ENCODE measurements at regions not wholly inside any gene's neighbourhood (a gene's known extent, or its start where the extent isn't known, plus 50 kb on each side); places are given as distances from the start of the nearest gene placed in this dataset.

DNA sequence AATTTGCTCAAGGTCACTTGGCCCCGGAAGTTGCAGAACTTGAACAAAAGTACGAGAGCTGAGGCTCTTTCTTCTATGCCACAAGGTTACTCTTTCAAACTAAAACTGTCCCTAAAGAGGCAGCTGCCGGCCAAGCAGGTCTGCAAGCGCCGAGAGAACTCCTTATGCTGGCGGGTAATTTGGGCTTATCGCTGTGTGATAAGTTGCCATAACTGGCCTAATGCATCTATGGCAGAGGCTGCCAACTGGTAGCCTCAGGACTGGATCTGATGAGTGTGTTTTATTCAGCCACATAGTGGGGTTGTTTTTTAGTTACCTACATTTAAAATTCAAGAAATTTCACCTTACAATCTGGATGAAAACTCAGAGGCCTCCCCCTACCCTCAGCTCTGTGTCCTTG lies 68.1 kb upstream of the SPOCK1 start:
- H3K4me3 ChIP-seq (ENCODE audit: low read length), result no peak overlapping the region
- no peak for DNase-seq (ENCODE audit: low read depth)
- TF ChIP-seq, protein P1, sequence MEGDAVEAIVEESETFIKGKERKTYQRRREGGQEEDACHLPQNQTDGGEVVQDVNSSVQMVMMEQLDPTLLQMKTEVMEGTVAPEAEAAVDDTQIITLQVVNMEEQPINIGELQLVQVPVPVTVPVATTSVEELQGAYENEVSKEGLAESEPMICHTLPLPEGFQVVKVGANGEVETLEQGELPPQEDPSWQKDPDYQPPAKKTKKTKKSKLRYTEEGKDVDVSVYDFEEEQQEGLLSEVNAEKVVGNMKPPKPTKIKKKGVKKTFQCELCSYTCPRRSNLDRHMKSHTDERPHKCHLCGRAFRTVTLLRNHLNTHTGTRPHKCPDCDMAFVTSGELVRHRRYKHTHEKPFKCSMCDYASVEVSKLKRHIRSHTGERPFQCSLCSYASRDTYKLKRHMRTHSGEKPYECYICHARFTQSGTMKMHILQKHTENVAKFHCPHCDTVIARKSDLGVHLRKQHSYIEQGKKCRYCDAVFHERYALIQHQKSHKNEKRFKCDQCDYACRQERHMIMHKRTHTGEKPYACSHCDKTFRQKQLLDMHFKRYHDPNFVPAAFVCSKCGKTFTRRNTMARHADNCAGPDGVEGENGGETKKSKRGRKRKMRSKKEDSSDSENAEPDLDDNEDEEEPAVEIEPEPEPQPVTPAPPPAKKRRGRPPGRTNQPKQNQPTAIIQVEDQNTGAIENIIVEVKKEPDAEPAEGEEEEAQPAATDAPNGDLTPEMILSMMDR (conservative IDR thresholded peaks at IDR 0.05; ENCODE audit: low read depth, low read length), result no peak

DNA sequence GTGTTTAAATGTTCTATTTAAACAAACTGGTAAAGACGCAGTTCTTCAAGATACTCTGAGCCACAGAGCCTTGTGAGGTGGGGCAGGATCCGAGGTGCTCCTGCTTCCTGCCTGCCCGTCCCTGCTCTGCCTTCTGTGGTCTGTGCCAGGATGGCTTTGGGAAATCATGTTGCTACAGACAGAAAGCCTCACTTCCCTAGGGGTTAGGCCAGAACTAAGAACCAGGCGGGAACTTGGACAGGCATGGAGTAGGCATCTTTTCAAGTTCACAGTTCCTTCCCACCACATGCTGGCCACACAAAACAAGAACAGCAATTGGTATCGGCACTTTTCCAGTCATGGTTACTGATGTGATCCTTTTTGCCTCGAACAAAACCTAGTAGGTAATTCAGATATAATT lies 67.7 kb upstream of the SPOCK1 start:
- DNase-seq (ENCODE audit: low read depth), result no peak
- H3K4me3 ChIP-seq (ENCODE audit: low read length), result no peak overlapping the region
- TF ChIP-seq, protein P1 (conservative IDR thresholded peaks at IDR 0.05; ENCODE audit: low read depth, low read length), result no peak

- H3K4me3 ChIP-seq (ENCODE audit: low read length), result no peak overlapping the region
- no peak for DNase-seq (ENCODE audit: low read depth)
- TF ChIP-seq, protein P1 (conservative IDR thresholded peaks at IDR 0.05; ENCODE audit: low read depth, low read length), result no peak
Observed at GRCh38 chr5:137566118-137566541, 67.0 kb upstream of the SPOCK1 start.

GRCh38 chr5:137565450-137565849 lies 66.3 kb upstream of the SPOCK1 start:
- no peak for DNase-seq (ENCODE audit: low read depth)
- no peak overlapping the region for H3K4me3 ChIP-seq (ENCODE audit: low read length)

GRCh38 chr5:137564398-137564961 lies 65.4 kb upstream of the SPOCK1 start:
- no peak for DNase-seq (ENCODE audit: low read depth)
- H3K4me3 ChIP-seq (ENCODE audit: low read length), result peak overlapping the region; percentile 2
- TF ChIP-seq, protein P1 (conservative IDR thresholded peaks at IDR 0.05; ENCODE audit: low read depth, low read length), result no peak

More at GRCh38 chr5:137565450-137565849, 66.3 kb upstream of the SPOCK1 start:
- TF ChIP-seq, protein P1 (conservative IDR thresholded peaks at IDR 0.05; ENCODE audit: low read depth, low read length), result no peak

- peak; percentile 83 for DNase-seq (ENCODE audit: low read depth)
- peak overlapping the region; percentile 2 for H3K4me3 ChIP-seq (ENCODE audit: low read length)
- TF ChIP-seq, protein P1 (conservative IDR thresholded peaks at IDR 0.05; ENCODE audit: low read depth, low read length), result no peak
Observed at GRCh38 chr5:137563646-137564397, 64.7 kb upstream of the SPOCK1 start.

DNA sequence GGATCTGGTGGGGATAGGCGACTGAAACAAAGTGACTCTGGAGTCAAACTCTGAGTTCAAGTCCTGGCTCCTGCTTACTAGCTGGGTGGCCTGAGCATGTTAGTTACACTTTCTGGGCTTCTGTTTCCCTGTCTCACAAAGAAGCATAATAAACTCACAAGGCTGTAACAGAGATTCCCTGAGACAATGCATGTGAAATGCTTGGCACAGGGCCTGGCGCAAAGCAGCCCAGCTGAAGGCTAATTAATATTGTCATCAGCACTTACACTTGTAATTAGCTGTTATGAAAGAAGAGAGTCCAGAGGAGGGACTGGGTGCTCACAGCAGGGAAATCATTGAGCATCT lies 64.1 kb upstream of the SPOCK1 start:
- TF ChIP-seq, protein P1 (conservative IDR thresholded peaks at IDR 0.05; ENCODE audit: low read depth, low read length), result no peak
- H3K4me3 ChIP-seq (ENCODE audit: low read length), result no peak overlapping the region
- peak; percentile 69 for DNase-seq (ENCODE audit: low read depth)

All from retinal pigment epithelial cell (primary cell).